ENCODE measurements at regions not wholly inside any gene's neighbourhood (a gene's known extent, or its start where the extent isn't known, plus 50 kb on each side); places are given as distances from the start of the nearest gene placed in this dataset.

DNA sequence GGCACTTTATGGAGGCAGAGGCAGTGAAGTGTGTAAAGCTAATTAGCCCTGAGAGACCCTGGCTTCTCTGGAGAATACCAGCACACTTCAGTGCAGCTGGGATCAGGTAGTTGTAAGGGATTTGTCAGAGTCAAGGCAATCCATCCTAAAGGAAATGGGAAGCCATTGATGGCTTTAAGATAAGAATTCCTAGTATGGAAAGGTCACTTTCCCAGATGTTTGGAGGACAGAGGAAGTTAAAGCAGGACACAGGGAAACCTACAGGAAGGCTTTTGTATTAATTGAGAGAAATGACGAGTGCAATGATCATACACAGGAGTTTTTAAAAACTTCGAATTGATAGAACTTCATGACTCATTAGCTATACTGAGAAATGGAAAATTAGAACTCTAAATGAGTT is 254.4 kb downstream of the SLC16A7 start:
- TF ChIP-seq EZH2 (IDR thresholded peaks at IDR 0.05; ENCODE audit: borderline replicate concordance, insufficient read depth, low read length, poor library complexity, severe bottlenecking) (no peak), TAF1 (IDR thresholded peaks at IDR 0.05; ENCODE audit: low read depth) (no peak)
- TF ChIP-seq, protein P1, sequence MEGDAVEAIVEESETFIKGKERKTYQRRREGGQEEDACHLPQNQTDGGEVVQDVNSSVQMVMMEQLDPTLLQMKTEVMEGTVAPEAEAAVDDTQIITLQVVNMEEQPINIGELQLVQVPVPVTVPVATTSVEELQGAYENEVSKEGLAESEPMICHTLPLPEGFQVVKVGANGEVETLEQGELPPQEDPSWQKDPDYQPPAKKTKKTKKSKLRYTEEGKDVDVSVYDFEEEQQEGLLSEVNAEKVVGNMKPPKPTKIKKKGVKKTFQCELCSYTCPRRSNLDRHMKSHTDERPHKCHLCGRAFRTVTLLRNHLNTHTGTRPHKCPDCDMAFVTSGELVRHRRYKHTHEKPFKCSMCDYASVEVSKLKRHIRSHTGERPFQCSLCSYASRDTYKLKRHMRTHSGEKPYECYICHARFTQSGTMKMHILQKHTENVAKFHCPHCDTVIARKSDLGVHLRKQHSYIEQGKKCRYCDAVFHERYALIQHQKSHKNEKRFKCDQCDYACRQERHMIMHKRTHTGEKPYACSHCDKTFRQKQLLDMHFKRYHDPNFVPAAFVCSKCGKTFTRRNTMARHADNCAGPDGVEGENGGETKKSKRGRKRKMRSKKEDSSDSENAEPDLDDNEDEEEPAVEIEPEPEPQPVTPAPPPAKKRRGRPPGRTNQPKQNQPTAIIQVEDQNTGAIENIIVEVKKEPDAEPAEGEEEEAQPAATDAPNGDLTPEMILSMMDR (IDR thresholded peaks at IDR 0.05; ENCODE audit: poor library complexity, severe bottlenecking): no peak

Data from neural cell (in vitro differentiated cells).